ENCODE measurements at regions not wholly inside any gene's neighbourhood (a gene's known extent, or its start where the extent isn't known, plus 50 kb on each side); places are given as distances from the start of the nearest gene placed in this dataset.

GRCh38 chr1:89464008-89464407 is 60.6 kb upstream of the LRRC8B start:
- TF ChIP-seq CTCF (IDR thresholded peaks at IDR 0.05): no peak
- TF ChIP-seq, protein P1, sequence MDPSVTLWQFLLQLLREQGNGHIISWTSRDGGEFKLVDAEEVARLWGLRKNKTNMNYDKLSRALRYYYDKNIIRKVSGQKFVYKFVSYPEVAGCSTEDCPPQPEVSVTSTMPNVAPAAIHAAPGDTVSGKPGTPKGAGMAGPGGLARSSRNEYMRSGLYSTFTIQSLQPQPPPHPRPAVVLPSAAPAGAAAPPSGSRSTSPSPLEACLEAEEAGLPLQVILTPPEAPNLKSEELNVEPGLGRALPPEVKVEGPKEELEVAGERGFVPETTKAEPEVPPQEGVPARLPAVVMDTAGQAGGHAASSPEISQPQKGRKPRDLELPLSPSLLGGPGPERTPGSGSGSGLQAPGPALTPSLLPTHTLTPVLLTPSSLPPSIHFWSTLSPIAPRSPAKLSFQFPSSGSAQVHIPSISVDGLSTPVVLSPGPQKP (IDR thresholded peaks at IDR 0.05; ENCODE audit: low read depth, low read length): no peak
- TF ChIP-seq HDAC2 (IDR thresholded peaks at IDR 0.05): no peak
